K562 (cell line): ENCODE measurements at regions not wholly inside any gene's neighbourhood (a gene's known extent, or its start where the extent isn't known, plus 50 kb on each side); places are given as distances from the start of the nearest gene placed in this dataset.

Experiments used
- ATAC-seq: fragments of 200-7000 bp; cut with Tn5 transposase; 3 replicates; pipeline ENCODE4 v1.9.1; 2020; ENCODE audit warnings: moderate library complexity
- BruUV-seq: library from RNA; stranded (reverse); fragments of 400-500 nt; replicated peaks from 2 replicates; lab custom pipeline; 2021; lab: Mats Ljungman, UMichigan
- CTCF ChIA-PET: fragments of 300-600 bp; formaldehyde crosslinking; extraction: SDS; loops from one replicate; lab custom pipeline; 2021; ENCODE audit warnings: low intra/inter-chr PET ratio; lab: Yijun Ruan, JAX
- POLR2A ChIA-PET: fragments of 300-600, 350-650 bp; sonication (Branson Sonifier 250); formaldehyde crosslinking; extraction: SDS; loops from one replicate; lab custom pipeline; 2021; ENCODE audit warnings: antibody characterized with exemption, inconsistent platforms; lab: Yijun Ruan, JAX
- DNase-seq, 4 experiments: peaks; one replicate each; pipeline versions ENCODE4 v3.0.0 to v3.0.0-alpha.2; 2011 to 2018; ENCODE audit warnings: low spot score in 3 of 4, mixed read lengths in 3 of 4; ENCODE audit errors: extremely low read depth in 1 of 4
- FAIRE-seq: peaks from 2 replicates; lab custom pipeline; 2011; peaks lifted over from hg19 to GRCh38; lab: Jason Lieb, UNC
- H2AFZ ChIP-seq: 2 replicates; pipeline ENCODE4 v1.6.0; 2011; ENCODE audit warnings: low read depth, low read length, control low read depth, inconsistent platforms
- H3K27ac ChIP-seq: fragments of 200-600 bp; 3 replicates; pipeline ENCODE4 v1.8.0; 2011; ENCODE audit warnings: low read depth, mild to moderate bottlenecking, control low read depth, inconsistent platforms, low read length, moderate library complexity, mixed read lengths; ENCODE audit errors: extremely low read depth
- H3K27me3 ChIP-seq, 2 experiments: fragments of 300-600 bp in 1 of 2; 2 replicates in 1 of 2; 3 replicates in 1 of 2; pipeline versions ENCODE4 v1.6.0 to v1.8.0; 2011; ENCODE audit warnings: inconsistent platforms in 2 of 2, low read length in 2 of 2, mild to moderate bottlenecking in 1 of 2, mixed read lengths in 1 of 2, moderate library complexity in 1 of 2; ENCODE audit not compliant: control insufficient read depth in 2 of 2, insufficient read depth in 2 of 2
- H3K36me3 ChIP-seq: fragments of 300-600 bp; 3 replicates; pipeline ENCODE4 v1.8.0; 2011; ENCODE audit warnings: mild to moderate bottlenecking, low read length, inconsistent platforms; ENCODE audit not compliant: control insufficient read depth, insufficient read depth
- H3K4me1 ChIP-seq, 2 experiments: fragments of 200-600 bp in 1 of 2; replicated peaks in 1 of 2; 2 replicates in 1 of 2; 3 replicates in 1 of 2; pipeline versions ENCODE4 v1.5.1 to v1.8.0; 2011; ENCODE audit warnings: inconsistent platforms in 2 of 2, low read length in 2 of 2, mild to moderate bottlenecking in 1 of 2, mixed read lengths in 1 of 2, moderate library complexity in 1 of 2; ENCODE audit not compliant: control insufficient read depth in 2 of 2, insufficient read depth in 2 of 2
- H3K4me2 ChIP-seq: 2 replicates; pipeline ENCODE4 v1.6.1; 2011; ENCODE audit warnings: low read length, control low read depth, inconsistent platforms, mixed read lengths; ENCODE audit not compliant: insufficient read depth
- H3K4me3 ChIP-seq: fragments of 200-600 bp; sonication (generic), shearing (Covaris generic); 2 replicates; pipeline ENCODE4 v1.5.1; 2016; ENCODE audit warnings: control low read depth, inconsistent platforms
- H3K79me2 ChIP-seq: fragments of 200-600 bp; 3 replicates; pipeline ENCODE4 v1.8.0; 2011; ENCODE audit warnings: low read length, inconsistent platforms; ENCODE audit not compliant: control insufficient read depth, insufficient read depth
- H3K9ac ChIP-seq, 2 experiments: 2 replicates each; pipeline versions ENCODE4 v1.6.0 to v1.6.1; 2011; ENCODE audit warnings: low read depth in 2 of 2, low read length in 2 of 2, control low read depth in 1 of 2, inconsistent platforms in 1 of 2, mild to moderate bottlenecking in 1 of 2, mixed read lengths in 1 of 2; ENCODE audit not compliant: insufficient read depth in 1 of 2
- H3K9me1 ChIP-seq: one replicate; pipeline ENCODE4 v1.6.0; 2011; ENCODE audit warnings: inconsistent platforms, mild to moderate bottlenecking, low read length, moderate library complexity; ENCODE audit not compliant: control insufficient read depth, insufficient read depth
- H3K9me3 ChIP-seq: replicated peaks from 2 replicates; pipeline ENCODE4 v1.5.1; 2011; ENCODE audit warnings: low read depth, low read length, inconsistent platforms; ENCODE audit not compliant: control insufficient read depth, insufficient read depth
- H4K20me1 ChIP-seq: replicated peaks from 2 replicates; pipeline ENCODE4 v1.6.1; 2011; ENCODE audit warnings: low read length, inconsistent platforms, mixed read lengths; ENCODE audit not compliant: control insufficient read depth, insufficient read depth
- MTA3 ChIP-seq: fragments of 450-650 bp; formaldehyde crosslinking; IDR thresholded peaks from 2 replicates; pipeline ENCODE4 v1.6.1; 2017; ENCODE audit warnings: mild to moderate bottlenecking, borderline replicate concordance
- MXI1 ChIP-seq: IDR thresholded peaks from 2 replicates; pipeline ENCODE4 v1.6.1; 2011; ENCODE audit warnings: low read depth, mild to moderate bottlenecking, improper control_type of control experiment, low read length
- PURB ChIP-seq: sonication (generic); formaldehyde crosslinking; IDR thresholded peaks from 2 replicates; pipeline ENCODE4 v1.9.0; 2021; ENCODE audit warnings: low read depth, mild to moderate bottlenecking, missing genetic modification reagents
- SMAD4 ChIP-seq: fragments of 250-450 bp; sonication (Bioruptor Pico); conservative IDR thresholded peaks from 2 replicates; pipeline ENCODE4 v1.8.0; 2021; ENCODE audit warnings: inconsistent platforms, mild to moderate bottlenecking, moderate library complexity
- THAP7 ChIP-seq: fragments of 250-450 bp; sonication (Bioruptor Pico); IDR thresholded peaks from 2 replicates; pipeline ENCODE4 v1.5.0; 2021
- TRIM24 ChIP-seq, 2 experiments: fragments of 450-650 bp; IDR thresholded peaks; 2 replicates each; pipeline ENCODE4 v1.6.1; 2016
- ZNF121 ChIP-seq: sonication (generic); formaldehyde crosslinking; conservative IDR thresholded peaks from 2 replicates; pipeline ENCODE4 v1.8.0; 2022; ENCODE audit warnings: missing genetic modification reagents
- ZNF23 ChIP-seq: fragments of 250-450 bp; sonication (Bioruptor Pico); IDR thresholded peaks from 2 replicates; pipeline ENCODE4 v1.4.0; 2020; ENCODE audit warnings: mild to moderate bottlenecking
- ZNF551 ChIP-seq: fragments of 250-450 bp; sonication (Bioruptor Pico); IDR thresholded peaks from 2 replicates; pipeline ENCODE4 v1.5.0; 2021; ENCODE audit warnings: mild to moderate bottlenecking, moderate library complexity
- WGBS: fragments of 100-300 bp; shearing (Covaris generic); methylation state at CpG from one replicate; pipeline ENCODE4 v1.1.6; 2016; ENCODE audit warnings: low coverage, mixed read lengths; ENCODE audit not compliant: insufficient coverage; ENCODE audit errors: missing lambda C conversion rate; 5-methylcytosine and 5-hydroxymethylcytosine counted together
- in situ Hi-C: fragments of 300-500 bp; cut with MboI; formaldehyde crosslinking; loops from 4 replicates; pipeline ENCODE4 v1.15.0; 2018; ENCODE audit warnings: inconsistent platforms, mixed read lengths
- intact Hi-C: fragments of 100-400 bp; cut with micrococcal nuclease; formaldehyde crosslinking; loops from 2 replicates; pipeline ENCODE4 v1.14.2; 2022
- TF ChIP-seq, protein P1 (sequence below): fragments of 250-450 bp; sonication (Bioruptor Pico); IDR thresholded peaks from 2 replicates; pipeline ENCODE4 v1.8.0; 2022; ENCODE audit warnings: inconsistent platforms, mild to moderate bottlenecking, moderate library complexity, borderline replicate concordance
- TF ChIP-seq, protein P2 (sequence below): sonication (generic); formaldehyde crosslinking; IDR thresholded peaks from 2 replicates; pipeline ENCODE4 v1.8.0; 2022; ENCODE audit warnings: mild to moderate bottlenecking, missing genetic modification reagents
- TF ChIP-seq, protein P3 (sequence below): sonication (generic); formaldehyde crosslinking; IDR thresholded peaks from 2 replicates; pipeline ENCODE4 v1.8.0; 2023; ENCODE audit warnings: missing genetic modification reagents, mild to moderate bottlenecking, borderline replicate concordance

DNA sequence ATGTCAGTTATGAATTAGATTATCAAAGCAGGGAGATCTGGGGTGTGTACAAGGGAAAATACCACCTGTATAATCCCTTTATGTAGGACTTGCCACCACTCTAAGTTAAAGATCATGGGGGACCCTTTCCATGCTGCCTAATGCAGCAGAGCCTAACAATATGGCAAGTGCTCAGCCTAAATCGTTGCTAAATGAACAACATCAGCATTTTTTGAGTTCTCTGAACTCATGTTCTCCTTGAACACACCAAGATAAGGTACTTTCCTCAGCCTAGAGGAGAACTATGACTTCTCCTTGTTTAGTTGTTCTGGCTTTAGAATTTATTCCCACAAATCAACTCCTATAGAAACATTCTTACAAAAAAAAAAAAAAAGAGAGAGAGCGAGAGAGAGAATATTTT lies 177.0 kb downstream of the DUSP10 start (continued):
- TF ChIP-seq MXI1 (no peak), THAP7 (CRISPR knock-in tag) (no peak), SMAD4 (CRISPR knock-in tag) (no peak)
- TF ChIP-seq, protein P1, sequence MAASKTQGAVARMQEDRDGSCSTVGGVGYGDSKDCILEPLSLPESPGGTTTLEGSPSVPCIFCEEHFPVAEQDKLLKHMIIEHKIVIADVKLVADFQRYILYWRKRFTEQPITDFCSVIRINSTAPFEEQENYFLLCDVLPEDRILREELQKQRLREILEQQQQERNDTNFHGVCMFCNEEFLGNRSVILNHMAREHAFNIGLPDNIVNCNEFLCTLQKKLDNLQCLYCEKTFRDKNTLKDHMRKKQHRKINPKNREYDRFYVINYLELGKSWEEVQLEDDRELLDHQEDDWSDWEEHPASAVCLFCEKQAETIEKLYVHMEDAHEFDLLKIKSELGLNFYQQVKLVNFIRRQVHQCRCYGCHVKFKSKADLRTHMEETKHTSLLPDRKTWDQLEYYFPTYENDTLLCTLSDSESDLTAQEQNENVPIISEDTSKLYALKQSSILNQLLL (CRISPR knock-in tag), result no peak
- TF ChIP-seq, all 486 proteins: peak for 5

- Histone ChIP-seq H3K27me3 (no peaks in the 10 kb centered on the region), H3K4me3 (no peak overlapping the region), H4K20me1 (no peaks in the 10 kb centered on the region), H3K36me3 (no peaks in the 10 kb centered on the region), H3K9ac (no peak overlapping the region), H3K9me3 (no peaks in the 10 kb centered on the region), H3K79me2 (no peaks in the 10 kb centered on the region), H3K4me2 (no peak overlapping the region), H3K27ac (no peak overlapping the region), H2AFZ (no peak overlapping the region), H3K9me1 (no peaks in the 10 kb centered on the region), H3K4me1 (no peaks in the 10 kb centered on the region; a peak in 1 of 5 replicates)
- BruUV-seq, result no TSS peak
- FAIRE-seq (no peak), DNase-seq (no peak), ATAC-seq (no peak)
- intact Hi-C loops, result no loop called here
- WGBS, result 6% methylated on average over 5 of the region's 5 CpGs
- CTCF ChIA-PET, result no interaction called here
- POLR2A ChIA-PET, result no interaction called here
- TF ChIP-seq ZNF121 (CRISPR knock-in tag), result no peak
- no peak for TF ChIP-seq MTA3
- TF ChIP-seq TRIM24 (IDR thresholded peaks at IDR 0.05), result no peak
- TF ChIP-seq, protein P2, sequence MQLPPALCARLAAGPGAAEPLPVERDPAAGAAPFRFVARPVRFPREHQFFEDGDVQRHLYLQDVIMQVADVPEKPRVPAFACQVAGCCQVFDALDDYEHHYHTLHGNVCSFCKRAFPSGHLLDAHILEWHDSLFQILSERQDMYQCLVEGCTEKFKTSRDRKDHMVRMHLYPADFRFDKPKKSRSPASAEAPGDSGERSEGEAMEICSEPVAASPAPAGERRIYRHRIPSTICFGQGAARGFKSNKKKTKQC, result no peak
- TF ChIP-seq PURB (CRISPR knock-in tag), result no peak
- TF ChIP-seq ZNF551 (CRISPR knock-in tag), result no peak
- TF ChIP-seq, protein P3, sequence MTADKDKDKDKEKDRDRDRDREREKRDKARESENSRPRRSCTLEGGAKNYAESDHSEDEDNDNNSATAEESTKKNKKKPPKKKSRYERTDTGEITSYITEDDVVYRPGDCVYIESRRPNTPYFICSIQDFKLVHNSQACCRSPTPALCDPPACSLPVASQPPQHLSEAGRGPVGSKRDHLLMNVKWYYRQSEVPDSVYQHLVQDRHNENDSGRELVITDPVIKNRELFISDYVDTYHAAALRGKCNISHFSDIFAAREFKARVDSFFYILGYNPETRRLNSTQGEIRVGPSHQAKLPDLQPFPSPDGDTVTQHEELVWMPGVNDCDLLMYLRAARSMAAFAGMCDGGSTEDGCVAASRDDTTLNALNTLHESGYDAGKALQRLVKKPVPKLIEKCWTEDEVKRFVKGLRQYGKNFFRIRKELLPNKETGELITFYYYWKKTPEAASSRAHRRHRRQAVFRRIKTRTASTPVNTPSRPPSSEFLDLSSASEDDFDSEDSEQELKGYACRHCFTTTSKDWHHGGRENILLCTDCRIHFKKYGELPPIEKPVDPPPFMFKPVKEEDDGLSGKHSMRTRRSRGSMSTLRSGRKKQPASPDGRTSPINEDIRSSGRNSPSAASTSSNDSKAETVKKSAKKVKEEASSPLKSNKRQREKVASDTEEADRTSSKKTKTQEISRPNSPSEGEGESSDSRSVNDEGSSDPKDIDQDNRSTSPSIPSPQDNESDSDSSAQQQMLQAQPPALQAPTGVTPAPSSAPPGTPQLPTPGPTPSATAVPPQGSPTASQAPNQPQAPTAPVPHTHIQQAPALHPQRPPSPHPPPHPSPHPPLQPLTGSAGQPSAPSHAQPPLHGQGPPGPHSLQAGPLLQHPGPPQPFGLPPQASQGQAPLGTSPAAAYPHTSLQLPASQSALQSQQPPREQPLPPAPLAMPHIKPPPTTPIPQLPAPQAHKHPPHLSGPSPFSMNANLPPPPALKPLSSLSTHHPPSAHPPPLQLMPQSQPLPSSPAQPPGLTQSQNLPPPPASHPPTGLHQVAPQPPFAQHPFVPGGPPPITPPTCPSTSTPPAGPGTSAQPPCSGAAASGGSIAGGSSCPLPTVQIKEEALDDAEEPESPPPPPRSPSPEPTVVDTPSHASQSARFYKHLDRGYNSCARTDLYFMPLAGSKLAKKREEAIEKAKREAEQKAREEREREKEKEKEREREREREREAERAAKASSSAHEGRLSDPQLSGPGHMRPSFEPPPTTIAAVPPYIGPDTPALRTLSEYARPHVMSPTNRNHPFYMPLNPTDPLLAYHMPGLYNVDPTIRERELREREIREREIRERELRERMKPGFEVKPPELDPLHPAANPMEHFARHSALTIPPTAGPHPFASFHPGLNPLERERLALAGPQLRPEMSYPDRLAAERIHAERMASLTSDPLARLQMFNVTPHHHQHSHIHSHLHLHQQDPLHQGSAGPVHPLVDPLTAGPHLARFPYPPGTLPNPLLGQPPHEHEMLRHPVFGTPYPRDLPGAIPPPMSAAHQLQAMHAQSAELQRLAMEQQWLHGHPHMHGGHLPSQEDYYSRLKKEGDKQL, result no peak
- TF ChIP-seq ZNF23 (CRISPR knock-in tag), result no peak
- in situ Hi-C loops, result no loop called here
Observed at GRCh38 chr1:221565711-221566110, 176.2 kb downstream of the DUSP10 start.
